A172 (cell line): ENCODE measurements at regions not wholly inside any gene's neighbourhood (a gene's known extent, or its start where the extent isn't known, plus 50 kb on each side); places are given as distances from the start of the nearest gene placed in this dataset.
"Not testable (repeated sequence)": the region's sequence is repeated elsewhere in the genome, so short reads cannot be mapped to it uniquely, and the experiment has no call there.

Experiments
- DNase-seq: peaks from one replicate; pipeline ENCODE4 v3.0.0-alpha.2; 2015; ENCODE audit warnings: low spot score

DNA sequence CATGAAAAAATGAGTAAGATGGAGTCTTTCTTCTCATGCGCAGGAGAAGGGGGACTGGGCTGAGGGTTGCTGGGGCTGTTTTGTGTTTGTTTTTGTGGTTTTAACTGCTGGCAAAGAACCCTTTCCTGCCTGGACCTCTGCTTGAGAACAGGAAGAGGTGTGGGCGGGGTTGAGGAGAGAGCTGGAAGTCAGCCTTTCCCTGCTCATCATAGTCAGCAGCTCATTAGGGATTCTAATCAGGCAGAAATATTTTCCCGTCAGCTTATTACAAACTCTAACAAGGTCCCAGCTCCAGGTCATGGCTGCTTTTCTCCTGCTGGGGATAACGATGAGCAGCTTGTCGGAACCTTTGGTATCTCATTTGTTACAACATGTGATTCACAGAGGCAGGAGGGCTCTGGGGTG is 185.0 kb upstream of the NRXN3 start:
- peak; percentile 34 for DNase-seq

DNA sequence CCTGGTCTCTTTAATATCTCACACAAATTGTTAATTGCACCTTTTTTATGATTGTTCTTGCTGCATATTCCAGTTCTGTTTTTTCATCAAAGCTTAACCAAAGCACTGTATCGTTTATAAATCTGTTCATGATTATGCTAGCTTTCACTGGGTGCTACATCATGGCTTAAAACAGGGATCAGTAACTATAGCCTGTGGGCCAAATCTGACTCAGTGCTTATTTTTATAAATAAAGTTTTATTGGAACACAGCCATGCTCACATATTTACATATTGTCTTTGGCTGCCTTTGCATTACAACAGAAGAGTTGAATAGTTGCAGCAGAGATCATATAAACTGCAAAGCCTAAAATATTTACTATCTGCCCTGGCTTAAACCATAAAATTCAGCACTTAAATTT is 183.4 kb upstream of the NRXN3 start:
- no peak for DNase-seq

- DNase-seq = no peak
These were observed 181.9 kb upstream of the NRXN3 start for GRCh38 chr14:77988096-77988870.

DNA sequence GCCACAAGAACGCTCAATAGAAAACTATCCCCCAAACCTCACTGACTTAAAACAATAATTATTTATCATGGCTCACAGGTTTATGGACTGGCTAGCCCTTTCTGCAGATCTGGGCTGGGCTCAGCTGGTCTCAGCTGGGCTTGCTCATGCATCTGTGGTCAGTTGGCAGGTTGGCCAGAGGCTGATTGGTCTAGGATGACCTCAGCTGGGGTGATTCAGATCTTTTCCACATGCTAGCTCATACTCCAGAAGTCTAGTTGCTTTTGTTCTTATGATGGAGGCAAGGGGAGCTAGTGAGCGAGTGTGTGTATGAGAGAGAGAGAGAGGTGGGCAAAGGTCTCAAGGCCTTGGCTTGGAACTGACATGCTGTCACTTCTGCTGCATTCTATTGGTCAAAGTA is 181.2 kb upstream of the NRXN3 start:
- peak; percentile 78 for DNase-seq

DNA sequence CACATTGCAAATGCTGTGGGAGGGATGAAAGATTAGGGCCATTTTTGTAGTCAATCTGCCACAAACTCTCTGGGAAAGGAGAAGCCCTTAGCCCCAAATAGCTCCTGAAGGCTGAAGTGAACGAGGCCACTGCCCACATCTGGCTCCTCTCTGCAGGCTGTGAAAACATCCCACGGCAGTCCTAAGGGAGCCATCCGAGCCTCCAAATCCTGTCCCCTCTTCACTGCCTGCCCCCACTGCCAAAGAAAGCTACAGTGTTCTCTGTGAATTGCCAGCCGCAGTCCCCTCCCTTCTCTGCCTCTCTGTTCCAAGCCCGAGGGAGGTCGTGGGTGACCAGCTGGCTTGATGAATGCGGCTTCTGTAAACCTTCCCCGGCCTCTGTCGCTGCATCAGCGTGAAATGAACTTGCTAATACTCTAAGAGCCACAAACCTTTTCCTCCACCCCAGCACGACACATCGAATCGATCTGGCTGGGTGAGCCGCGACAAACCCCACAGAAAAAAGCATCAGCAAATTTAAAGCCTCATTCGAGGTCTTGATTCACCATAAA is 180.7 kb upstream of the NRXN3 start:
- DNase-seq = no peak

DNA sequence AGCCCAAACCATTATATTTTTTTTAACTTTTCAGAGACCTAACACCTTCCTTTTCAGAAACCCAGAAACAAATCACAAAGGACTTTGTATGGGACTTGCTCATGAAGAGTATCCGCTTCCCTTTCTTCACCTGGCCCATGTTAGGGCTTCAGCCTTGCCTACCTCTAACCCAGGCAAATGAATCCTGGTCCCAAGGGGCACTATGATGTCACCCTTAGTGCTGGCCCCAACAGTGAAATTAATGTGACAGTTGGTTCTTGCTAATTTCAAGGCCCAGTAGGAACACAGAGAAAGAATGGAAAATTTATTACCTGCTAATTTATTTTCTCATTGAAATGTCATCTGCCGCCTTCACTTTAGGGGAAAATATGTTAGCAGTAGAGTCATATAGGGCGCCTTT is 179.8 kb upstream of the NRXN3 start:
- DNase-seq = no peak

- DNase-seq = no peak
These were observed 178.9 kb upstream of the NRXN3 start for GRCh38 chr14:77991128-77991772.

DNA sequence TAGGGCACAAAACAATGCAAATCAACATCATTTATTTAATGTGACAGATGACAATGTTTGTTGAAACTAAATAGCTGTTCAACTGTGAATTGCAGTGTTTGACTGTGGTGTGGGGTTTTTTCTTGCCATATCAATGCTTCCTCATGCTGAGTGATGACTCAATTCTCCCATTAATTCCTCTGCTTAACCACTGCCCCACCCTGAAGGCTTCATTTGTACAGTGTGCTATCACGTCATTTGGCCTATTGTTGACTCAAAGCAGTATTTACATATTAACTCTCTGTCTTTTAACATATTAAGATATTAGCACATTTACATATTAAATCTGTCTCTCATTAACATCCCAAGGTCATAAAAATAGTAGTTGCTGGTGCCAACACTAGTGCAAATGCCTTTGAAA is 164.8 kb upstream of the NRXN3 start:
- DNase-seq = peak; percentile 73

DNA sequence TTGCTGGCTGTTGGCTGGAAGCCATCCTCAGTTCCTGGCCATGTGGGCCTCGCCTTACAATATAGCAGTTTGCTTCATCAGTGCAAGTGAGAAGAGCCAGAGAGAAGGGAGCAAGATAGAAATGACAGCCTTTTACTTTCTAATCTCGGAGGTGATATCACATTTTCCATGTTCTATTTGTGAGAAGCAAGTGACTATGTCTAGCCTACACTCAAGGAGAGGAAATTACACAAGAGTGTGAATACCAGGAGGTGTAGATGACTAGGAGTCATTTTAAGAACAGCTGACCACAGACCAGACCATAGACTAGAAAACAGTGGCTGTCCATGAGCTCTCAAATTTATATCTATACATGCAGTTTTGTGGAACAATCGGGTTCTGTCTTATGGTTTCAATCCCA is 163.0 kb upstream of the NRXN3 start:
- DNase-seq = no peak

DNA sequence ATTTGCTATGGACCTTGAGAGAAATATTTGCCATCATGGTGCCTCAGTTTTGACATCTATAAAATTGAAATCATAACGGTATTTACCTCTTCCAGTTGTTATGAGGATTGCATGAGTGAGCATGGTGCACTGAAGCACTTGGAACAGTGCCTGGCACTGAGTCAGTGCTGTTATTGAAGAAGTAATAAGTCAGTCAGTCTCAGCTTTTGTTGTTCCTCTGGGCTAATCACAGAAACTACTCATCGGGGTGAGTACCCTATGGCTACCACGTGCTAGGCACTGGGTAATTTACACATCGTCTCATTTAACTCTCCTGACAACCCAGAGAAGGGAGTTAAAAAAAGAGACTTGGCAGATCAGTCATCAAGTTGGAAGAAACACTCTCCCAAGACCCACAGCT is 159.5 kb upstream of the NRXN3 start:
- DNase-seq = peak; percentile 45

- DNase-seq = not testable (repeated sequence)
These were observed 156.3 kb upstream of the NRXN3 start for GRCh38 chr14:78013911-78014310.

DNA sequence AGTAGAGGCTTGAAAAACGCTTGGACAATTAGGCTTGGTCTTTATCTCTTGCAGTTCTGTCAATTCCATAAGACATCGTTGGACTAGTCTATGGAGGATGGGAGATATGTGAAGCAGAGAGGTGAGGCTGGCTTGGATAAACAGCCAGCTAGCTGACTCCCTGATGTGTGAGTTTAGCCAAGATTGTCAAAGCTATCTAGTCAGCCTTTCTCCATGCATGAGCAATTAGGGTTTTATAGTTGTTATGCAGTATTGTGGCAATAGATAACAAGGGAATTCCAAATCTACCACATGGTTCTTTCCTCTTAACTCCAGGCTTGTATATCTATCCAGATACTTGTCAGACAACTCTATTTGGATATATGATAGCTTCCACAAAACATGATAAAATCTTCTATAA is 153.6 kb upstream of the NRXN3 start:
- no peak for DNase-seq

DNA sequence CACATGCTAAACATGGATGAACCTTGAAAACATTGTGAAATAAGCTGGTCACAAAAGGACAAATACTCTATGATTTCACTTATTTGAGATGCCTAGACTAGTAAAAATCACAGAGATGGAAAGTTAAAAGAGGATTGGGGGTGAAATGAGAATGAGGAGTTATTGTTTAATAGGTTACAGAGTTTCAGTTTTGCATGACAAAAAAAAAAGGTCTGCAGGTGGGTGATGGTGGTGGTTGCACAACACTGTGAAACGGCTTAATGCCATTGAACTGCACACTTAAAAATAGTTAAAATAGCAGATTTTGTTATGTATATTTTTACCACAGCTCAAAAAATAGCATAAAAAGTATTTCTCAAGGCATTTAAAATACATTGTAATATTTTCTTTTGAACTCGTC is 151.9 kb upstream of the NRXN3 start:
- DNase-seq = no peak

DNA sequence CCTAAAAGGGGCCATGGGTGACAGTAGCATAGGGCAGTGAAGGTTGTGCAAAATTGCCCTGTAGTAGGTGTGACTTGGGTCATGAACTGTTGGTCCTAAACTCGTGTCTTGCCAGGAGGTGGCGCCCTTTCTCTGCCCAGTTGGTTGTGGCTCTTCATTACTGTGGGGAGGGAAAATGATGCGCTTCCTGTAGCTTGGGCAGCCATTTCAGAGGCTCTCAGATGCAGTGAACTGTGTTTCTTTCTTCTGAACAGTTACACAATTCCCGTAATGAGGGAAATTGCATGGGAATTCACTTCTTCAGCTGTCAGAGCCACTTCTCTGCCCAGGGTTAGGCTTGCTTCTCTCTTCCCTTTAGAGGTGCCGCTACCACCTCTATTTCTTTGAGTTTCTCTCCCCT is 148.1 kb upstream of the NRXN3 start:
- DNase-seq = peak; percentile 56

- DNase-seq = no peak
These were observed 147.1 kb upstream of the NRXN3 start for GRCh38 chr14:78023112-78023511.

- DNase-seq = no peak
These were observed 141.7 kb upstream of the NRXN3 start for GRCh38 chr14:78028471-78028870.

DNA sequence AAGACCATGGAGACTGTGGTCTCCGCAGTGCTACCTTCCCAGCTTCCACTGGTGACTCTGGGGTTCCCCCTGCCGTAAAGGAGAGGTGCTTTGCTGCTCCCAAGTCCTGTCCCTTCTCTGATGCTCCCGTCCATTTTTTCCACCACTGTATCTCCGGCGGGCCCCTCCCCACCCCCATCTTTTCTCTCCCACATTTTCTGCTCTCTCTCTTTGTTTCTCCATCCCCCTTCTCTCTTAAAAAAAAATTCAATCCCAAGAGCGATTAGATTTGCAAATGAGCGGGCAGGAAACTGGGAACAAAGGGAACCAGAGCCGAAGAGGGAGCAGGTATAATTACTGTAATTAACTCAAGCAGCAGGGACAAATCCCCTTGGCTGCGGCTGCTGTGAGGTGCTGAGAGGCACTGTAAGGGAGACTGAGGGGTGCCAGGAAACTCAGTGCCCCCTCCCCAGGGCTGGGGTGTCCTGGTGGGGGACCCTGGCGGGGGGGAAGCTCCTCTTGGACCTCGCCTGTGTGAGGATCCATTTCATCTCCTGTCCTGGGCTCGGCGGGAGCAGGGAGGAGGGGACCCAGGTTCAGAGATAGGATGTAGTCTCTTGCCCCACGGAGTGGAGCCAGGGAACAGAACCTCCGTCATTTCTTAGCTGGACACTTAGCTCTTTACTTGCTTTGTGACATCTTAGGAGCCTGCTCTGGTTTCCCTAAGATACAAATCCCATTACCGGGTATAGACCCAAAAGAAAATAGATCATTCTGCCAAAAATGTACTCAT is 140.4 kb upstream of the NRXN3 start:
- DNase-seq = no peak

- no peak for DNase-seq
These were observed 126.8 kb upstream of the NRXN3 start for GRCh38 chr14:78043349-78043748.

- no peak for DNase-seq
These were observed 122.1 kb upstream of the NRXN3 start for GRCh38 chr14:78048120-78048519.

GRCh38 chr14:78056890-78057289 is 113.3 kb upstream of the NRXN3 start:
- DNase-seq = not testable (repeated sequence)

DNA sequence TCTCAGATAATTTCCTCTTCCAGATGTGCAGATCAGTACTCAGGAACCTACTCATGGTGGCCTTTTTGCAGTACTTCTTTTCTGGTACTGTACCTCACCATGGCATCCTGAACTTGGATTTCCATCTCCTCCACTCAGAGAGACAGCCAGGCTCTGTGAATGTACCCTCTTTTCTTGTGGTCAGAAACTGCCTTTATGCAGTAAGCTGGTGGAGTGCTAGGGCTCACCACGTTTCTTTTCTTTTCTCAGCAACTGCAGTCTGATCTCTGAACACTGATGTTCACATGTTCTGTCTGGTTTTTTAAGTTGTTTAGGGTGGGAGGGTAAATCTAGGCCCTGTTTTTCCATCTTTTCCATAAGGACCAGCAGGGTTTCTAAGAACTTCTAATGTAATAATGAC is 99.8 kb upstream of the NRXN3 start:
- no peak for DNase-seq

- no peak for DNase-seq
These were observed 99.1 kb upstream of the NRXN3 start for GRCh38 chr14:78071016-78071549.
